OCI-LY7 (cell line): ENCODE measurements at regions not wholly inside any gene's neighbourhood (a gene's known extent, or its start where the extent isn't known, plus 50 kb on each side); places are given as distances from the start of the nearest gene placed in this dataset.

Experiments used
- BruUV-seq: library from RNA; stranded (reverse); fragments of 400-500 nt; replicated peaks from 2 replicates; lab custom pipeline; 2021; lab: Mats Ljungman, UMichigan
- CTCF ChIA-PET: fragments of 300-600 bp; sonication (Branson Sonifier 250); formaldehyde crosslinking; loops from one replicate; lab custom pipeline; 2022; ENCODE audit warnings: antibody characterized with exemption; ENCODE audit not compliant: unreplicated experiment; lab: Charles Lee
- POLR2A ChIA-PET: fragments of 300-600 bp; sonication (Branson Sonifier 250); formaldehyde crosslinking; loops from one replicate; lab custom pipeline; 2022; ENCODE audit warnings: antibody characterized with exemption; lab: Charles Lee
- DNase-seq: peaks from one replicate; pipeline ENCODE4 v3.0.0-alpha.2; 2015; ENCODE audit warnings: low spot score
- H2AFZ ChIP-seq: fragments of 200-600 bp; sonication (generic), shearing (Covaris generic); 2 replicates; pipeline ENCODE4 v1.6.1; 2014; ENCODE audit warnings: mild to moderate bottlenecking, antibody characterized with exemption, low read length, moderate library complexity
- H3K27ac ChIP-seq: fragments of 200-600 bp; sonication (generic); 2 replicates; pipeline ENCODE4 v1.5.1; 2014; ENCODE audit warnings: mixed run types, low read depth, mild to moderate bottlenecking, moderate library complexity, low read length, inconsistent platforms; ENCODE audit not compliant: poor library complexity, severe bottlenecking
- H3K36me3 ChIP-seq: fragments of 200-600 bp; sonication (generic); 2 replicates; pipeline ENCODE4 v1.6.1; 2014; ENCODE audit warnings: mild to moderate bottlenecking, antibody characterized with exemption, low read length, moderate library complexity, mixed read lengths; ENCODE audit not compliant: insufficient read depth
- H3K4me1 ChIP-seq: fragments of 200-600 bp; sonication (generic); 2 replicates; pipeline ENCODE4 v1.5.1; 2014; ENCODE audit warnings: mild to moderate bottlenecking, low read length; ENCODE audit not compliant: insufficient read depth, poor library complexity, severe bottlenecking
- H3K4me2 ChIP-seq: fragments of 200-600 bp; sonication (generic); 2 replicates; pipeline ENCODE4 v1.6.1; 2014; ENCODE audit warnings: mild to moderate bottlenecking, low read length
- H3K4me3 ChIP-seq: fragments of 200-600 bp; sonication (generic); 2 replicates; pipeline ENCODE4 v1.5.1; 2014; ENCODE audit warnings: mild to moderate bottlenecking, low read depth, low read length; ENCODE audit not compliant: poor library complexity, severe bottlenecking
- H3K79me2 ChIP-seq: fragments of 200-600 bp; sonication (generic); 2 replicates; pipeline ENCODE4 v1.6.1; 2016; ENCODE audit warnings: low read depth, mild to moderate bottlenecking, low read length, moderate library complexity, mixed read lengths; ENCODE audit not compliant: insufficient read depth
- H3K9me2 ChIP-seq: fragments of 200-600 bp; sonication (generic); 2 replicates; pipeline ENCODE4 v1.6.1; 2016; ENCODE audit warnings: mild to moderate bottlenecking, low read length, mixed read lengths; ENCODE audit not compliant: insufficient read depth
- H3K9me3 ChIP-seq: fragments of 200-600 bp; sonication (generic); 2 replicates; pipeline ENCODE4 v1.6.1; 2014; ENCODE audit warnings: mild to moderate bottlenecking, mixed run types, low read length, mixed read lengths
- H4K20me1 ChIP-seq: fragments of 200-600 bp; sonication (generic); 2 replicates; pipeline ENCODE4 v1.6.1; 2014; ENCODE audit warnings: mild to moderate bottlenecking, antibody characterized with exemption, low read length, moderate library complexity, mixed read lengths; ENCODE audit not compliant: insufficient read depth
- EZH2phosphoT487 ChIP-seq: fragments of 200-600 bp; sonication (generic); IDR thresholded peaks from 2 replicates; pipeline ENCODE4 v1.6.1; 2018; ENCODE audit warnings: low read depth, borderline replicate concordance, mild to moderate bottlenecking, mixed run types, antibody characterized with exemption, low read length, moderate library complexity, mixed read lengths
- intact Hi-C: fragments of 100-400 bp; cut with micrococcal nuclease; formaldehyde crosslinking; loops from one replicate; pipeline ENCODE4 v1.10.0; 2022; ENCODE audit not compliant: unreplicated experiment
- TF ChIP-seq, protein P1 (sequence below): fragments of 200-600 bp; sonication (generic); conservative IDR thresholded peaks from 2 replicates; pipeline ENCODE4 v1.5.1; 2014; ENCODE audit warnings: mild to moderate bottlenecking, antibody characterized with exemption, low read length, moderate library complexity, mixed read lengths

DNA sequence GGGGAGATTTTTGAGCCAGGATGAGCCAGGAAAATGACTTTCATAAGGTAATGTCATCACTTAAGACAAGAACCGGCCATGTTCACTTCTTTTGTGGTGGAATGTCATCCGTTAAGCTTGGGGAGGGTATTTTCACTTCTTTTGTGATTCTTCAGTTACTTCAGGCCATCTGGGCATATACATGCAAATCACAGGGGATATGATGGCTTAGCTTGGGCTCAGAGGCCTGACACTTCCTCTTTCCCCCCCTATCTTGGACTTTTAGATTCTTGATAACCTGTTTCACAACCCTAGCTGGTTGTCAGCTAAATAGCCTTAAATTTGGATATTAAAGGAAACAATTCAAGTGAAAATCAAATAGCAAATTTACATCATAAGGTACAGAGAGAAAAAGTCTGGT is 986.0 kb downstream of the NLGN4Y start:
- peak overlapping the region; percentile 76 for H3K4me2 ChIP-seq
- H3K27ac ChIP-seq, result peak overlapping the region; percentile 99
- H3K36me3 ChIP-seq, result no peaks in the 10 kb centered on the region
- H3K4me3 ChIP-seq, result peak overlapping the region; percentile 58
- H4K20me1 ChIP-seq, result no peaks in the 10 kb centered on the region
- peak; percentile 85 for DNase-seq
- peaks cover 23% of the 10 kb centered on the region for H3K79me2 ChIP-seq
- no TSS peak for BruUV-seq
- TF ChIP-seq, protein P1, sequence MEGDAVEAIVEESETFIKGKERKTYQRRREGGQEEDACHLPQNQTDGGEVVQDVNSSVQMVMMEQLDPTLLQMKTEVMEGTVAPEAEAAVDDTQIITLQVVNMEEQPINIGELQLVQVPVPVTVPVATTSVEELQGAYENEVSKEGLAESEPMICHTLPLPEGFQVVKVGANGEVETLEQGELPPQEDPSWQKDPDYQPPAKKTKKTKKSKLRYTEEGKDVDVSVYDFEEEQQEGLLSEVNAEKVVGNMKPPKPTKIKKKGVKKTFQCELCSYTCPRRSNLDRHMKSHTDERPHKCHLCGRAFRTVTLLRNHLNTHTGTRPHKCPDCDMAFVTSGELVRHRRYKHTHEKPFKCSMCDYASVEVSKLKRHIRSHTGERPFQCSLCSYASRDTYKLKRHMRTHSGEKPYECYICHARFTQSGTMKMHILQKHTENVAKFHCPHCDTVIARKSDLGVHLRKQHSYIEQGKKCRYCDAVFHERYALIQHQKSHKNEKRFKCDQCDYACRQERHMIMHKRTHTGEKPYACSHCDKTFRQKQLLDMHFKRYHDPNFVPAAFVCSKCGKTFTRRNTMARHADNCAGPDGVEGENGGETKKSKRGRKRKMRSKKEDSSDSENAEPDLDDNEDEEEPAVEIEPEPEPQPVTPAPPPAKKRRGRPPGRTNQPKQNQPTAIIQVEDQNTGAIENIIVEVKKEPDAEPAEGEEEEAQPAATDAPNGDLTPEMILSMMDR, result no peak
- TF ChIP-seq EZH2phosphoT487, result no peak
- ChIA-PET CTCF (no interaction called here), POLR2A (interaction anchor here (0.6 to 3.8 kb wide), 6 partner anchors 9 to 87 kb away, joined by 3 to 14 read pairs (median 8); no protein-coding TSS in a partner anchor)
- H2AFZ ChIP-seq, result no peak overlapping the region
- peaks cover 50% of the 10 kb centered on the region for H3K4me1 ChIP-seq
- intact Hi-C loops, result loop anchor here (5.0 kb wide), 2 partner anchors 47 to 67 kb away; no protein-coding TSS in a partner anchor
- no peaks in the 10 kb centered on the region for H3K9me3 ChIP-seq
- no peaks in the 10 kb centered on the region for H3K9me2 ChIP-seq

DNA sequence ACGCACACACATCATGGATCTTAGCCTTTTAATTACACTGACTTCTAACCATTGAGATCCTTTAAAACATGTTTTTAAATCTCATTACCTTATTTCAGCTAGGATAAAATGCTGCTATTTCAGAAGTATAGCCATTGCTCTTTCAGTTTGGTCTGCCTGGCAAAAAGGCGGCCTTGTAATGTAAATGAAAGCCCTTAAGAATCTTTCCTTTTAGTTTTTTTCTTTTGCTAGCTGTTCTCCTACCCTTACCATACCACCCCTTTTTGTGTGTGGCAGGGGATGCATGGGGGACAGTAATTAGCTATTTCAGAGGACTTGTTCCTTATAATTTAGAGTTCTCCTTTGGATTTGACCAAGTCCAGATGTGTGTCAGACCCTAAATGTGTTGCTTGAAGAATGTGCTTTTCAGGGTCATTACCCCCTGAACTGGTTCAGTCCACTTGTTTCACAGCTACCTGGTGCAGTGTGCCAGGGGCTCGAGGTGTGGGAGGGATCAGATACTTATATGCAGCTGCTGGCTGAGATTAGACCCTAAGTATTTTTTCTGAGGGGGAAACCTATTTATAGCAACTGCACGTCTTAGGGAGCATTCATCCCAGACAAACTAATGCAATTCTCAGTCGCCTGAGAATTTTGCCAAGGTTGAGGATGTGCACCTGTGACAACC is 986.8 kb downstream of the NLGN4Y start:
- Histone ChIP-seq H3K4me1 (peaks cover 50% of the 10 kb centered on the region), H3K79me2 (peaks cover 14% of the 10 kb centered on the region), H3K9me3 (no peaks in the 10 kb centered on the region), H4K20me1 (no peaks in the 10 kb centered on the region), H3K9me2 (no peaks in the 10 kb centered on the region), H3K36me3 (no peaks in the 10 kb centered on the region), H2AFZ (peak overlapping the region; percentile 37; the same call in 1 of the 2 replicates), H3K27ac (peak overlapping the region; percentile 99), H3K4me2 (peak overlapping the region; percentile 76), H3K4me3 (peak overlapping the region; percentile 38)
- ChIA-PET POLR2A (interaction anchor here (1.9 to 3.8 kb wide), 3 partner anchors 9 to 20 kb away, joined by 10 to 14 read pairs (median 12); no protein-coding TSS in a partner anchor), CTCF (no interaction called here)
- intact Hi-C loops, result loop anchor here (5.0 kb wide), 2 partner anchors 46 to 66 kb away; no protein-coding TSS in a partner anchor
- DNase-seq, result peak; percentile 57
- TF ChIP-seq, protein P1, result no peak
- no peak for TF ChIP-seq EZH2phosphoT487
- no TSS peak for BruUV-seq

DNA sequence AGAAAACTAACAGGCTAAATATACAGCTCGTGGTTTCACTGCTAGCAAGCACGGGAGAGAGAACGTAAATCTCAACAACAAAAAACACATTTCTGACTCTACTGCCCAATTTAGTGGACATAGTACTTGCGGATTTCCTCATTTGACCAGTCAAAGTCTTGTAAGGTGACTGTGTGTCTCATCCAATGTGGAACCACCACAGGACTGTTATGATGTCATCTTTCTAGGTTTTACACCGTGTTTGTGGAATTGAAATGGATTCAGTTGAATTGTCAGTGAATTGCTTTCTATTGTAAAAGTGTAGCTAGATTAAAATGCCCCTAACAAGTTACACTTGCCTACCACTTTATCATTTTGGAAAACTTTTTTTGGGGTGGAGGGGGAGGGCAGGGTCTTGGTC is 1010.8 kb downstream of the NLGN4Y start:
- ChIA-PET POLR2A (interaction anchor here (1.1 kb wide), 1 partner anchor 17 kb away, joined by 3 read pairs; no protein-coding TSS in a partner anchor), CTCF (no interaction called here)
- BruUV-seq, result no TSS peak
- Histone ChIP-seq H3K36me3 (no peaks in the 10 kb centered on the region), H3K27ac (no peak overlapping the region), H3K79me2 (no peaks in the 10 kb centered on the region), H2AFZ (no peak overlapping the region), H4K20me1 (no peaks in the 10 kb centered on the region), H3K4me2 (no peak overlapping the region), H3K4me3 (no peak overlapping the region), H3K4me1 (no peaks in the 10 kb centered on the region), H3K9me2 (no peaks in the 10 kb centered on the region), H3K9me3 (no peaks in the 10 kb centered on the region)
- intact Hi-C loops, result no loop called here
- no peak for DNase-seq
- TF ChIP-seq EZH2phosphoT487, result no peak
- TF ChIP-seq, protein P1, result no peak
